NCI-H526 treated with DMSO at 0.1 percent for 48 hours (cell line): ENCODE measurements at regions not wholly inside any gene's neighbourhood (a gene's known extent, or its start where the extent isn't known, plus 50 kb on each side); places are given as distances from the start of the nearest gene placed in this dataset.
A peak's percentile ranks its signal among the peaks of the same experiment; 100 is the strongest.

Experiments
- DNase-seq: peaks from one replicate; lab custom pipeline; 2025; lab: John Stamatoyannopoulos, UW

DNA sequence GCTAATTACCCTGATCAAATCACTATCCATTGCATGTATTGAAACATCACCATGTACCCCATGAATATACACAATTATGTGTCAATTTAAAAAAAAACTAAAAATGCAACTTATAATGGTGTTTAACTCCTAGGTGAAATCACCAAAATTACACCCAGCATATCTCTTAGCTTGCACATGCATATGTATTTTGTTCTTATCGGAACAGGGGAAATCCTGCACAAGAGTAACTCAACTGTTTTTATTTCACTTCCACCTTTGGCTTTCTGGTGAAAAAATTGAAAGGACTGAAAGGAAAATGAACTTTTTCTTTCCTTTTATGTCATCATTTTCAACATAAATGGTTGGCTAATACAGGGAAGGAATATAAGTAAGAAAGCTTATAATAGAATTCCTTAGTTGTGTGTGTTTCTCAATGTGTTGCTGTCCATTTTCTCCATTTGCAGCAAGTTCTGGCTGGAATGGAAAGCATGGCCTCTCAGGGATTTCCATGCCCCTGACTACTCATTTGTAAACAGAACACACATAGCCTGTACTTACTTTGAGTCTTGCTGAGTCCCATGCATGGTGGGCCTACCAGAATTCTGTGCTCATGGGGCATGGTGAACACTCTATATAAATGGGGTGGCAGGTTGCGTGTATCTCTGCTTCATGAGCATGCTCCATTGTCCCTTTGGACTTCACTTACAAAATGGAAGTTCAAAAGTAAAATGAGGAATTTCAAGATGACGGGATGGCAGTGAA is 462.0 kb downstream of the HS3ST3B1 start:
- DNase-seq, result no peak

GRCh38 chr17:14760719-14761411 is 460.0 kb downstream of the HS3ST3B1 start:
- DNase-seq, result peak; percentile 59

DNA sequence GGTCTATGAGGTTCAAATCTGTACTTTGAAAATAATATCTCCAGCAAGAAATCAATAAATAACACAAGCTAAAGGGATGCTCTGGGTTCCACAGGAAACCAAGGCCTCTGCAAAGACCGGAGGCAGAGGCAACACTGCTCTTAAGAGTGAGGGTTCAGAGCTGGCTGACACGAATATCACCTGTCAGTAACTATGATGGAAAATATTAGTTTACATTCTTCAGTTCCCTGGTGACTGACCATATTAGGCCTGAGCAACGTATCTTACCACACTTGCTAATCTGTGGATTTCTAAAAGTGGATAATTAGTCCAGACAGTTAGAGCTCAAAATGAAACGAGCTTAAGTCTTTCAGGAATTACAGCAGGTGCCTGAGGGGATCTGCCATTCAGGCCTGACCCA is 459.3 kb downstream of the HS3ST3B1 start:
- DNase-seq, result no peak

GRCh38 chr17:14759325-14759724 is 458.4 kb downstream of the HS3ST3B1 start:
- no peak for DNase-seq

- DNase-seq, result no peak
Observed at GRCh38 chr17:14756479-14756878, 455.6 kb downstream of the HS3ST3B1 start.

DNA sequence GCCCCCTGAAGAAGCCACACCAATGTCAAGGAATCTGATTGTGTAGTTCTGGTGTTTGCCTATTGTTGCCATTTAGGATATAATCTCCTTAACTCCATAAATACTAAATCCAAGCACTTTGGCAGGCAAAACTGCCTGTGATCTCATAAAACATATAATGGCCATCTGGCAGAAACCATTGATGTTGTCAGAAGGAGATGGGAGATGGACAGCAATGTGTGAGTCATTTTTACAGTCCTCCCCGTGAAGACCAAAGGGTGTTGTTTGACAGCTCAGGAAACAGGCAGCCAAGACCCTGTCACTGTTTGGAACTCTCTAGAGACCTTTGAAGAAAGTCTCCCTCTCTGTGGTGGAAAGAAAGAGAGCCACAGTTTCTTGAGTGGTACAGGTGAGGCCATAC is 454.1 kb downstream of the HS3ST3B1 start:
- DNase-seq, result no peak

- DNase-seq, result no peak
Observed at GRCh38 chr17:14753383-14753782, 452.5 kb downstream of the HS3ST3B1 start.

GRCh38 chr17:14752011-14752410 is 451.1 kb downstream of the HS3ST3B1 start:
- DNase-seq, result no peak

GRCh38 chr17:14750866-14751265 is 450.0 kb downstream of the HS3ST3B1 start:
- DNase-seq, result no peak

DNA sequence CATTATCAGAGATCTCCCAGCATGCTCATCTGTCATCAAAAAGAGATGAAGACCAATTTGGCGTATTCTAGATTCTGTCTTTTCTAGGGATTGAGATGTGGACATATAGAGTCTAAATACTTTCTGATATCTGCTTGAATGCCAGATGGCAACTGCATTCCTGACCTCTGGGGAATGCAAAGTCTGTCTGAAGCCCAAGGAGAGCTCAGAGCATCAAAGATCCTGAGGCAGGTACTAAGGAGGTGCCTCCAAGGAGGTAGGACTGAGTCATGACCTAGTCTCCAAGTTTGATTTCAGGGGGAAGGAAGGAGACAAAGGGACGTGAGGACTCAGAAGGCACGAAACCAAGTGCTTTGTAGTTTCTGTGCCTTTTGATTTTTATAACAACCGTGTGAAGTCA is 448.4 kb downstream of the HS3ST3B1 start:
- no peak for DNase-seq

DNA sequence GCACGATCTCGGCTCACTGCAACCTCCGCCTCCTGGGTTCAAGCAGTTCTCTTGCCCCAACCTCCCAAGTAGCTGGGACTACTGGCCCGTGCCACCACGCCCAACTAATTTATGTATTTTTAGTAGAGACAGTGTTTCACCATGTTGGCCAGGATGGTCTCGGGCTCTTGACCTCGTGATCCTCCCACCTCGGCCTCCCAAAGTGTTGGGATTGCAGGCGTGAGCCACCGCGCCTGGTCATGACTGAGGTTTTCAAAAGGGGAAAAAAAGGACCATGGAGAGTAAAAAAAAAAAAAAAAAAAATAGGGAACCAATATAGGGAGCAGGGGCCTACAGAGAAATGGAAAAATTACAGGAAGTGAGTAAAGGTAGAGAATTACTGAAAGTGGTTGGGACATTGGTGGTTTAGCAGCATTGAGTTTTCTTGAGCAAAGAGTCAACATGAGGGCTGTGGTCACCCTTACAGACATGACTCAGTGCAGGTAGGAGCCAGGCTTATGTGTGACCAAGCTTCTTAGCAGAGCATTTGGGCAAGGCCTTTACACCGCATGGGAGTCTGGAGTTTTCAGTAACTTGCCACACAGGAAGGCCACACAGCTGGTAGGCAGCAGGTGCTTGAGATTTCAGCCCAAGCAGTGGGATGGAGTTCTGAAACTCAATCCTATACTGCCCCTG is 447.3 kb downstream of the HS3ST3B1 start:
- no peak for DNase-seq

GRCh38 chr17:14747603-14747950 is 446.7 kb downstream of the HS3ST3B1 start:
- no peak for DNase-seq

GRCh38 chr17:14746822-14747602 is 446.1 kb downstream of the HS3ST3B1 start:
- DNase-seq, result no peak

DNA sequence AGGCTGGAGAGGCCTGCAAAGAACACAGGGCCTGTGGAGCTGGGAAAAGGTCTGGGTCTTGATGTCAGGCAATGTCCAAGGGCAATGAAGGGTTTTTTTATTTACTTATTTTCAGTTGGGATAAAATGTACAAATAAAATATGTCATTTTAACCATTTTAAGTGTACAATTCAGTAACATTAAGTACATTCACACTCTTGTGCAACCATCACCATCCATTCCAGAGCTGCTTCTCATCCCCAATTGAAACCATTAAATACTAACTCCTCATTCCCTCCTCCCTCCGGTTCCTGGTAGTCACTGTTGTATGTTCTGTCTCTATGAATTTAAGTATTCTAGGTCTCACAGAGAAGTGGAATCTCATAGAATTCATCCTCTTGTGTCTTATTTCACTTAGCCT is 444.7 kb downstream of the HS3ST3B1 start:
- no peak for DNase-seq

DNA sequence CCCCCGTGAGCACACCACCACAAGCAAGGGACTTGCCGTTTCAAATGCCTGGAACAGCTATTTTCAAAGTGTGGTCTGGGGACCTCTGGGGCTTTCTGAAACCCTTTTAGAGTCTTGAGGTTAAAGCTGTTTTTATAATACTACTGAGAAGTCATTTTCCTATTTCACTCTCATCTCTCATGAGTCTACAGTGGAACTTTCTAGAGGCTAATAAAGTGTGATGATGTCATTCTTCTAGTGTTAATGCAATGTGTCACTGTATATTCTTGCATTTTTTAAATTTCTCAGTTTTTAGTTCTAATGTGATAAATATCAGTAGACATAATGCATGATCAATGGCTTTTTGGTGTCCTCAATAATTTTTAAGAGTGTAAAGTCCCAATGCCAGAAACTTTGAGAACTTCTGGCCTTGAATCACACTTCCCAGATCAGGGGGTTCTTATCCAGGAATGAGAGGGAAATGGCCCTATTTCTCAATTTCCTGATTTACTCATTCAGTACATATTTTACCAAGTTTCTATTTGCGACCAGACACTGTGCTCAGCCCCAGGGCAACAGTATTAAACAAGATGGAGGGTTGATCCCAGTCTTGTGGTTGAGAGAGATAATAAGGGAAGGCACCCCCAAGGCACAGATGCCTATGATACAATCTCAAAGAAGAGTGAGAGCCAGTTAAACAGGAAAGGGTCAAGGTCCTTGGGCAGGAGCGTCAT is 444.0 kb downstream of the HS3ST3B1 start:
- no peak for DNase-seq

DNA sequence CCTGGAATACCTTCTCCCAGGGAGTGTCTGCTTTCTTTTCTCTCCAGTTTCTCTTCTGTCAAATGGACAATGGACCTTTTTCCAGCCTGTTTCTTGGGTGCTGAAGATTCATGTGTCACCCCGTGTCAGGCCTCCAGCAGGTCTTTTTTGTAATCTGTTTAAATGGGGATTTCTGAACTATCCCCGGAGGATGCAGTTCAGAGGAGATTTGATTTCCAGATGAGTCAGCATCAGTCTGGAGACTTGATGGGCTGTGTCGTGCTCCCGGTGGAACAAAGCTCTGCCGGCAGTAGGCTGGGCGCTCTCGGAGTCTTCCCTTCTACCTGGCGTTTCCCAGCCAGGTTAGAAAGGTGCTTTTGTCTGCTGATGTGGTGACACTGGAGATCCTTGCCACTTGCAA is 440.6 kb downstream of the HS3ST3B1 start:
- no peak for DNase-seq

GRCh38 chr17:14739656-14740431 is 439.0 kb downstream of the HS3ST3B1 start:
- DNase-seq, result no peak

- no peak for DNase-seq
Observed at GRCh38 chr17:14738652-14738988, 437.7 kb downstream of the HS3ST3B1 start.

GRCh38 chr17:14737984-14738651 is 437.2 kb downstream of the HS3ST3B1 start:
- DNase-seq, result no peak

DNA sequence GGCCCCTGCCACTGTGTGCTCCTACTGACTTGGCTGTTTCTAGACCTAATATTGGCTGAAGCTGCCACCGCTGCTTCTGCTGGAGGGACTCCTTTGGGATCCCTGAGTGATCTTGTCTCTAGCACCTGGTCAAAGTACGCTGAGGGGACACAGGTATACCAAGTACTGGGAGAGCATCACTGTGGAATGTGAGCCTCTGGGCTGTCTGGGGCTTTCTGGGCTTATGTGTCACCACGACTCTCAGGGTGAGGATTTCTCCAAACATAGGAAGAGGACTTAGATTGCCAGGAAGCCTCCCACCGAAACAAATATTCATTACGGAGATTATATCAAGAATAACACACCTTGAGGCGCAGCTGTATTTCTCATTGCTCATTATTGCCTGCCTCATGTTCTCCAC is 435.8 kb downstream of the HS3ST3B1 start:
- DNase-seq, result no peak

GRCh38 chr17:14733376-14733775 is 432.5 kb downstream of the HS3ST3B1 start:
- no peak for DNase-seq
